HG02798 (cell line): ENCODE measurements at regions not wholly inside any gene's neighbourhood (a gene's known extent, or its start where the extent isn't known, plus 50 kb on each side); places are given as distances from the start of the nearest gene placed in this dataset.
"Not testable (repeated sequence)": the region's sequence is repeated elsewhere in the genome, so short reads cannot be mapped to it uniquely, and the experiment has no call there.

Experiments
- ATAC-seq: cut with Tn5 transposase; IDR thresholded peaks from one replicate; pipeline ENCODE4 v1.9.1; 2021; ENCODE audit warnings: mild to moderate bottlenecking; ENCODE audit not compliant: unreplicated experiment, poor library complexity

- no peak for ATAC-seq
Observed at GRCh38 chr10:43853369-43853768, 204.7 kb upstream of the ZNF32 start.

GRCh38 chr10:43852644-43853214 lies 204.0 kb upstream of the ZNF32 start:
- no peak for ATAC-seq

GRCh38 chr10:43852149-43852548 lies 203.5 kb upstream of the ZNF32 start:
- ATAC-seq, result no peak

- ATAC-seq, result no peak
Observed at GRCh38 chr10:43851030-43851429, 202.3 kb upstream of the ZNF32 start.

GRCh38 chr10:43849551-43849950 lies 200.9 kb upstream of the ZNF32 start:
- ATAC-seq, result no peak

GRCh38 chr10:43846968-43847367 lies 198.3 kb upstream of the ZNF32 start:
- no peak for ATAC-seq

- ATAC-seq, result no peak
Observed at GRCh38 chr10:43846187-43846680, 197.6 kb upstream of the ZNF32 start.

GRCh38 chr10:43845121-43845520 lies 196.4 kb upstream of the ZNF32 start:
- ATAC-seq, result no peak

- ATAC-seq, result no peak
Observed at GRCh38 chr10:43844221-43844620, 195.5 kb upstream of the ZNF32 start.

- ATAC-seq, result no peak
Observed at GRCh38 chr10:43843321-43844101, 194.8 kb upstream of the ZNF32 start.

- ATAC-seq, result no peak
Observed at GRCh38 chr10:43842496-43842895, 193.8 kb upstream of the ZNF32 start.

- no peak for ATAC-seq
Observed at GRCh38 chr10:43842072-43842471, 193.4 kb upstream of the ZNF32 start.

GRCh38 chr10:43839973-43840372 lies 191.3 kb upstream of the ZNF32 start:
- no peak for ATAC-seq

GRCh38 chr10:43834751-43835150 lies 186.1 kb upstream of the ZNF32 start:
- not testable (repeated sequence) for ATAC-seq

- no peak for ATAC-seq
Observed at GRCh38 chr10:43827853-43828252, 179.2 kb upstream of the ZNF32 start.

- ATAC-seq, result no peak
Observed at GRCh38 chr10:43825984-43826383, 177.3 kb upstream of the ZNF32 start.

GRCh38 chr10:43825421-43825820 lies 176.7 kb upstream of the ZNF32 start:
- no peak for ATAC-seq

- no peak for ATAC-seq
Observed at GRCh38 chr10:43824934-43825333, 176.3 kb upstream of the ZNF32 start.

GRCh38 chr10:43822631-43823580 lies 174.2 kb upstream of the ZNF32 start:
- no peak for ATAC-seq

GRCh38 chr10:43821103-43821502 lies 172.4 kb upstream of the ZNF32 start:
- ATAC-seq, result no peak

- ATAC-seq, result no peak
Observed at GRCh38 chr10:43820663-43821062, 172.0 kb upstream of the ZNF32 start.
